SK-N-MC (cell line): ENCODE measurements at regions not wholly inside any gene's neighbourhood (a gene's known extent, or its start where the extent isn't known, plus 50 kb on each side); places are given as distances from the start of the nearest gene placed in this dataset.

Experiments
- DNase-seq: peaks from one replicate; pipeline ENCODE4 v3.0.0-alpha.2; 2011; ENCODE audit warnings: low read depth, low spot score
- H3K27ac ChIP-seq: fragments of 200-600 bp; sonication (generic); 2 replicates; pipeline ENCODE4 v1.5.1; 2016; ENCODE audit warnings: mixed run types
- H3K36me3 ChIP-seq: fragments of 200-600 bp; sonication (generic); 2 replicates; pipeline ENCODE4 v1.6.1; 2017; ENCODE audit warnings: antibody characterized with exemption, low read length, mixed read lengths; ENCODE audit not compliant: insufficient read depth
- H3K4me3 ChIP-seq: fragments of 200-600 bp; sonication (generic); 2 replicates; pipeline ENCODE4 v1.5.1; 2016
- H3K9ac ChIP-seq: fragments of 200-600 bp; sonication (generic); 2 replicates; pipeline ENCODE4 v1.8.0; 2017; ENCODE audit warnings: mixed run types, mixed read lengths; ENCODE audit not compliant: insufficient read length
- H3K9me3 ChIP-seq: fragments of 200-600 bp; sonication (generic); 2 replicates; pipeline ENCODE4 v1.6.1; 2017; ENCODE audit warnings: low read depth, mild to moderate bottlenecking, antibody characterized with exemption, low read length, moderate library complexity, mixed read lengths
- EZH2 ChIP-seq: fragments of 200-600 bp; sonication (generic); IDR thresholded peaks from one replicate; pipeline ENCODE4 v1.6.1; 2017; ENCODE audit warnings: antibody characterized with exemption
- FOXP2 ChIP-seq: optimal IDR thresholded peaks from 2 replicates; pipeline ENCODE3; 2011; ENCODE audit warnings: mild to moderate bottlenecking, moderate library complexity; ENCODE audit not compliant: insufficient read depth; ENCODE audit errors: extremely low read length, control extremely low read depth
- POLR2AphosphoS5 ChIP-seq: IDR thresholded peaks from 2 replicates; pipeline ENCODE4 v1.6.1; 2012; ENCODE audit warnings: mild to moderate bottlenecking, low read depth, low read length, borderline replicate concordance

GRCh38 chr4:33078145-33078544, 2358.0 kb downstream of the PCDH7 start:
- no peak for DNase-seq
- no peaks in the 10 kb centered on the region for H3K9me3 ChIP-seq
- no peak overlapping the region for H3K27ac ChIP-seq
- no peak for TF ChIP-seq POLR2AphosphoS5
- no peak for TF ChIP-seq EZH2
- TF ChIP-seq FOXP2, result no peak
- no peak overlapping the region for H3K9ac ChIP-seq
- H3K4me3 ChIP-seq, result no peak overlapping the region
- H3K36me3 ChIP-seq, result no peaks in the 10 kb centered on the region

DNA sequence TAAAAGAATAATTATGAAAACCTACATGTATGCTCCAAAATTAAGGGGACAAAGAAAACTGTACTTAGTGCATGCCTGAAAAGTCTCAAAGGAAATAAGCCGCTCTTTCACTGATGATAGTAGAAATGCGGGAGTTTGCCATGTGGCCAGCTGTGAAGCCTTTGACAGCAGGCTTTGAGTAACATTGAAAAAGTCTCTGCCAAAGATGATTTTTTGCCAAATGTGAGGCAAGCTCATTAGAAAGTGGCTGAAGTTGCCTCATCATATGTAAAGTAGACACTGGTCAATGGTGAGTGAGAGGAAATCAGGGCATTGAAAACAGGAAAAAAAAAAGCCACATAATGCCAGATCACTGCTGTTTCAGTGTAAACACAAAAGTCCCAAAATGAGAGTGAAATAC, 2360.1 kb downstream of the PCDH7 start:
- no peak overlapping the region for H3K4me3 ChIP-seq
- H3K36me3 ChIP-seq, result no peaks in the 10 kb centered on the region
- H3K9ac ChIP-seq, result no peak overlapping the region
- DNase-seq, result no peak
- H3K9me3 ChIP-seq, result no peaks in the 10 kb centered on the region
- TF ChIP-seq EZH2 (no peak), FOXP2 (no peak), POLR2AphosphoS5 (no peak)
- no peak overlapping the region for H3K27ac ChIP-seq

- Histone ChIP-seq H3K4me3 (no peak overlapping the region), H3K27ac (no peak overlapping the region), H3K36me3 (no peaks in the 10 kb centered on the region), H3K9me3 (no peaks in the 10 kb centered on the region), H3K9ac (no peak overlapping the region)
- TF ChIP-seq POLR2AphosphoS5 (no peak), FOXP2 (no peak), EZH2 (no peak)
- no peak for DNase-seq
Measured at GRCh38 chr4:33085709-33086108, 2365.5 kb downstream of the PCDH7 start.

DNA sequence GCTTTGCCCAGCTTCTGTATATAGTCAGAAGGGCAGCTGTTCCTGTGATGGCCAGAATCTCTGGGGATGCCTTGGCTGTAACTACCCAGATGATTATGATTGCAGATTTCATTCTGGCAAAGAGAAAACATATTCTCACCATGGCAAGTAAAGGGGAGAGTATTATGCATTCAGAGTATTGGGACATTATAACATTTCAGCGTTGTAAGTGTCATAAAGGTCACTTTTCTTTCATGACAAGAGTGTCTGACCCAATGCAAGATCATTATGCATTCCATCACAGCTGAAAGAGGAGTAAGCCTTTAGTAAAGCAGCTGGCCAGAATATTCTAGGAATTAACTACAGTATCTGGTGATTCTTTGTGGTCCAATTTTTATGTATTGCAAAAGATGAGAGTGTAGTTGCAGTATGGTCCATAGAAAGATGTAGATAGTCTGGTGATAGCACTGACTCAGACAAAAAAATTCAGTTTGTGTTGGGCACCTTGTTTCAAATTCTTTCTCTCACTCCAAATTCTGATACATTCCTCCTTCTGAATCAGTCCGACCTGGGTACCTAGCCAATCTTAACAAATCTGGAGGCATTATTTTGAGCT, 2366.3 kb downstream of the PCDH7 start:
- DNase-seq, result no peak
- H3K9me3 ChIP-seq, result no peaks in the 10 kb centered on the region
- no peak overlapping the region for H3K27ac ChIP-seq
- no peaks in the 10 kb centered on the region for H3K36me3 ChIP-seq
- no peak overlapping the region for H3K4me3 ChIP-seq
- no peak for TF ChIP-seq FOXP2
- no peak for TF ChIP-seq EZH2
- TF ChIP-seq POLR2AphosphoS5, result no peak
- no peak overlapping the region for H3K9ac ChIP-seq

- Histone ChIP-seq H3K4me3 (no peak overlapping the region), H3K9ac (no peak overlapping the region), H3K9me3 (no peaks in the 10 kb centered on the region), H3K36me3 (no peaks in the 10 kb centered on the region), H3K27ac (no peak overlapping the region)
- TF ChIP-seq EZH2, result no peak
- DNase-seq, result no peak
Measured at GRCh38 chr4:33088713-33089112, 2368.5 kb downstream of the PCDH7 start.

- Histone ChIP-seq H3K36me3 (no peaks in the 10 kb centered on the region), H3K9ac (no peak overlapping the region), H3K9me3 (no peaks in the 10 kb centered on the region), H3K4me3 (no peak overlapping the region), H3K27ac (no peak overlapping the region)
- TF ChIP-seq POLR2AphosphoS5 (no peak), EZH2 (no peak), FOXP2 (no peak)
- no peak for DNase-seq
Measured at GRCh38 chr4:33090910-33091309, 2370.7 kb downstream of the PCDH7 start.

DNA sequence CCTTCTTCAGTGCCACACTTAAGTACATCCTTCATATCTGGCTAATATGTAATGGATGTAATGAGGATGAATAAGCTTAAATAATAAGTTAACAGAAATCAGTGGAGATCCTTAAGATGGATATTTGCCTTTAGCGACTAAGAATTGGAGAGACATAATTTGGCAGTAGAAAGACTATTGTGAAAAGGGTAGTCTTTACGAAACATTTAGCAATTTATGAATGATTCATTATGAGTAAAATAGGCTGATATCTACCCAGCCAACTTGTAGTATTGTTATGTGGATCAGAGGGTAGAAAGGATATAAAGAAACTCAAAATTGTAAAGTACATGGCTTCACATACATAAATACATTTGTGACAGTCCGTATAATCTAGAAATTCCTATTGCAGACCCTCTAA, 2371.8 kb downstream of the PCDH7 start:
- H3K4me3 ChIP-seq, result no peak overlapping the region
- no peaks in the 10 kb centered on the region for H3K9me3 ChIP-seq
- TF ChIP-seq POLR2AphosphoS5 (no peak), FOXP2 (no peak), EZH2 (no peak)
- no peak overlapping the region for H3K27ac ChIP-seq
- no peak overlapping the region for H3K9ac ChIP-seq
- DNase-seq, result no peak
- H3K36me3 ChIP-seq, result no peaks in the 10 kb centered on the region

DNA sequence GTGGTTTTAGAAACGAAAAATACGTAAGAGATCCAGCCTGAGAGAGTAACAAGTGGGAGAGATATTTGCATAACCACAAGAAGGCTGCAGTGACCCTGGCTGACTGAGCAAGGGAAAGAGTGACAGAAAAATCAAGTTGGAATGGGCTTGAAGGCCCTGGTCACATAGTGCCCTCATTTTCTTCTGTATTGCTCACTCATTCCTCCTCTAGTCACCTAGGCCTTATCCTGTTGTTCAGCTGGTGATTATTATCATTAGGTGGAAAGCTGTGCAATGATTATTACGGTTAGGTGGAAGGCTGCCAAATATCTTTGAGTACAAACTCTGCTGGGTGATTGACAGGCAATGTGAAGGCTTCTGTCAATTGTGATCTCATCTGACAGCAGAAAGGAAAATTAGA, 2384.1 kb downstream of the PCDH7 start:
- TF ChIP-seq POLR2AphosphoS5 (no peak), FOXP2 (no peak), EZH2 (no peak)
- H3K9ac ChIP-seq, result no peak overlapping the region
- no peaks in the 10 kb centered on the region for H3K36me3 ChIP-seq
- H3K27ac ChIP-seq, result no peak overlapping the region
- no peak for DNase-seq
- H3K4me3 ChIP-seq, result no peak overlapping the region
- no peaks in the 10 kb centered on the region for H3K9me3 ChIP-seq

DNA sequence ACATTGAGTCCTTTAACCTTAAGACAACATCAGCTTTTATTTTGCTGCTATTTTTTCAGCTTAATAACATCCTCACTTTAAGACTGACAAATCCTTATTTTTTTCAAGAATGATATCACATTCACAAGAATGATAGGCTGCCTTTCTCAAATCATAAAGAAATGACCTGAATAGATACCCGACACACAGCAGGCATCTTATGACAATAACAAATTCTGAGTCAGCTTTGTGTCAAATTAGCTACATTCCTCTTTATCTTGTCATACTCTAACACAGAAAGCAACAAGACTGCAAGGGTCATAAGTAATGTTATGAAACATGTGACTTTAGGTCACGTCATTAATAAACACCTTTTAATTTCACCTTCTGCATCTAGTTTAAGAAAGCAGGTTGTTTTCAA, 2387.6 kb downstream of the PCDH7 start:
- H3K36me3 ChIP-seq, result no peaks in the 10 kb centered on the region
- H3K9ac ChIP-seq, result no peak overlapping the region
- no peak overlapping the region for H3K4me3 ChIP-seq
- H3K27ac ChIP-seq, result no peak overlapping the region
- no peak for DNase-seq
- no peaks in the 10 kb centered on the region for H3K9me3 ChIP-seq
- TF ChIP-seq POLR2AphosphoS5 (no peak), FOXP2 (no peak), EZH2 (no peak)
